ENCODE measurements at regions not wholly inside any gene's neighbourhood (a gene's known extent, or its start where the extent isn't known, plus 50 kb on each side); places are given as distances from the start of the nearest gene placed in this dataset.

GRCh38 chr2:57543211-57543610 is 503.4 kb upstream of the VRK2 start:
- H3K79me2 ChIP-seq (ENCODE audit: insufficient read depth): no peaks in the 10 kb centered on the region
- H3K4me2 ChIP-seq (ENCODE audit: unreplicated experiment): no peak overlapping the region
- no peaks in the 10 kb centered on the region for H3K36me3 ChIP-seq (ENCODE audit: low read depth)
- no peak overlapping the region for H3K27ac ChIP-seq
- H3K4me1 ChIP-seq (ENCODE audit: insufficient read depth): no peaks in the 10 kb centered on the region
- H3K9ac ChIP-seq: no peak overlapping the region
- 44 to 46% methylated on average over 5 of the region's 5 CpGs for WGBS, 2 experiments (ENCODE audit: low coverage in 1 of 2, low lambda C conversion rate in 2 of 2, missing lambda C conversion rate in 2 of 2)
- in situ Hi-C loops (cut with MboI): no loop called here
- H3K9me3 ChIP-seq (ENCODE audit: low read depth): no peaks in the 10 kb centered on the region
- H2AFZ ChIP-seq: no peak overlapping the region
- H3F3A ChIP-seq (ENCODE audit: insufficient read depth): no peaks in the 10 kb centered on the region
- H3K27me3 ChIP-seq (replicated peaks; ENCODE audit: insufficient read depth): no peaks in the 10 kb centered on the region
- no peaks in the 10 kb centered on the region for H3K9me2 ChIP-seq (ENCODE audit: insufficient read depth)
- no peak overlapping the region for H3K4me3 ChIP-seq
- DNase-seq: no peak
- no peak for TF ChIP-seq EZH2 (IDR thresholded peaks at IDR 0.05; ENCODE audit: insufficient read depth, poor library complexity, severe bottlenecking)
- no peak for TF ChIP-seq EZH2phosphoT487 (IDR thresholded peaks at IDR 0.05; ENCODE audit: insufficient read depth, low read depth)
- H4K20me1 ChIP-seq (ENCODE audit: insufficient read depth): no peaks in the 10 kb centered on the region

- Histone ChIP-seq H3K4me1 (ENCODE audit: insufficient read depth) (no peaks in the 10 kb centered on the region), H3K9me3 (ENCODE audit: low read depth) (no peaks in the 10 kb centered on the region), H4K20me1 (ENCODE audit: insufficient read depth) (no peaks in the 10 kb centered on the region), H3K4me3 (no peak overlapping the region), H3K36me3 (ENCODE audit: low read depth) (no peaks in the 10 kb centered on the region), H2AFZ (no peak overlapping the region), H3K9me2 (ENCODE audit: insufficient read depth) (no peaks in the 10 kb centered on the region), H3K27me3 (replicated peaks; ENCODE audit: insufficient read depth) (no peaks in the 10 kb centered on the region), H3K4me2 (ENCODE audit: unreplicated experiment) (no peak overlapping the region), H3K27ac (no peak overlapping the region), H3F3A (ENCODE audit: insufficient read depth) (no peaks in the 10 kb centered on the region), H3K79me2 (ENCODE audit: insufficient read depth) (no peaks in the 10 kb centered on the region), H3K9ac (no peak overlapping the region)
- in situ Hi-C loops (cut with MboI): no loop called here
- TF ChIP-seq EZH2phosphoT487 (IDR thresholded peaks at IDR 0.05; ENCODE audit: insufficient read depth, low read depth) (no peak), EZH2 (IDR thresholded peaks at IDR 0.05; ENCODE audit: insufficient read depth, poor library complexity, severe bottlenecking) (no peak)
- no peak for DNase-seq
These were observed 502.0 kb upstream of the VRK2 start for GRCh38 chr2:57544624-57545023.

GRCh38 chr2:57546478-57546877 is 500.1 kb upstream of the VRK2 start:
- H3K9me2 ChIP-seq (ENCODE audit: insufficient read depth): no peaks in the 10 kb centered on the region
- TF ChIP-seq EZH2 (IDR thresholded peaks at IDR 0.05; ENCODE audit: insufficient read depth, poor library complexity, severe bottlenecking) (no peak), EZH2phosphoT487 (IDR thresholded peaks at IDR 0.05; ENCODE audit: insufficient read depth, low read depth) (no peak)
- no peak overlapping the region for H3K4me3 ChIP-seq
- H4K20me1 ChIP-seq (ENCODE audit: insufficient read depth): no peaks in the 10 kb centered on the region
- no peaks in the 10 kb centered on the region for H3F3A ChIP-seq (ENCODE audit: insufficient read depth)
- no peaks in the 10 kb centered on the region for H3K79me2 ChIP-seq (ENCODE audit: insufficient read depth)
- no peaks in the 10 kb centered on the region for H3K27me3 ChIP-seq (replicated peaks; ENCODE audit: insufficient read depth)
- H3K4me2 ChIP-seq (ENCODE audit: unreplicated experiment): no peak overlapping the region
- H3K27ac ChIP-seq: no peak overlapping the region
- no peak overlapping the region for H3K9ac ChIP-seq
- in situ Hi-C loops (cut with MboI): no loop called here
- no peaks in the 10 kb centered on the region for H3K4me1 ChIP-seq (ENCODE audit: insufficient read depth)
- no peak for DNase-seq
- H3K36me3 ChIP-seq (ENCODE audit: low read depth): no peaks in the 10 kb centered on the region
- no peak overlapping the region for H2AFZ ChIP-seq
- no peaks in the 10 kb centered on the region for H3K9me3 ChIP-seq (ENCODE audit: low read depth)

GRCh38 chr2:57549642-57550102 is 496.9 kb upstream of the VRK2 start:
- Histone ChIP-seq H2AFZ (no peak overlapping the region), H3K4me2 (ENCODE audit: unreplicated experiment) (no peak overlapping the region), H3K27ac (no peak overlapping the region), H3K9me2 (ENCODE audit: insufficient read depth) (no peaks in the 10 kb centered on the region), H3F3A (ENCODE audit: insufficient read depth) (no peaks in the 10 kb centered on the region), H3K4me1 (ENCODE audit: insufficient read depth) (no peaks in the 10 kb centered on the region), H3K4me3 (no peak overlapping the region), H3K27me3 (replicated peaks; ENCODE audit: insufficient read depth) (no peaks in the 10 kb centered on the region), H3K9ac (no peak overlapping the region), H3K36me3 (ENCODE audit: low read depth) (no peaks in the 10 kb centered on the region), H3K79me2 (ENCODE audit: insufficient read depth) (no peaks in the 10 kb centered on the region), H4K20me1 (ENCODE audit: insufficient read depth) (no peaks in the 10 kb centered on the region), H3K9me3 (ENCODE audit: low read depth) (no peaks in the 10 kb centered on the region)
- peak; percentile 39 for DNase-seq
- WGBS, 2 experiments (ENCODE audit: low coverage in 1 of 2, low lambda C conversion rate in 2 of 2, missing lambda C conversion rate in 2 of 2): 20 to 24% methylated on average over 5 of the region's 5 CpGs
- in situ Hi-C loops (cut with MboI): no loop called here
- no peak for TF ChIP-seq EZH2 (IDR thresholded peaks at IDR 0.05; ENCODE audit: insufficient read depth, poor library complexity, severe bottlenecking)
- no peak for TF ChIP-seq EZH2phosphoT487 (IDR thresholded peaks at IDR 0.05; ENCODE audit: insufficient read depth, low read depth)

GRCh38 chr2:57550912-57551311 is 495.7 kb upstream of the VRK2 start:
- Histone ChIP-seq H3K9me2 (ENCODE audit: insufficient read depth) (no peaks in the 10 kb centered on the region), H3K27me3 (replicated peaks; ENCODE audit: insufficient read depth) (no peaks in the 10 kb centered on the region), H3K4me1 (ENCODE audit: insufficient read depth) (no peaks in the 10 kb centered on the region), H2AFZ (no peak overlapping the region), H3K9ac (no peak overlapping the region), H3K27ac (no peak overlapping the region), H3K4me2 (ENCODE audit: unreplicated experiment) (no peak overlapping the region), H4K20me1 (ENCODE audit: insufficient read depth) (no peaks in the 10 kb centered on the region), H3K36me3 (ENCODE audit: low read depth) (no peaks in the 10 kb centered on the region), H3F3A (ENCODE audit: insufficient read depth) (no peaks in the 10 kb centered on the region), H3K4me3 (no peak overlapping the region), H3K9me3 (ENCODE audit: low read depth) (no peaks in the 10 kb centered on the region), H3K79me2 (ENCODE audit: insufficient read depth) (no peaks in the 10 kb centered on the region)
- no peak for DNase-seq
- TF ChIP-seq EZH2 (IDR thresholded peaks at IDR 0.05; ENCODE audit: insufficient read depth, poor library complexity, severe bottlenecking) (no peak), EZH2phosphoT487 (IDR thresholded peaks at IDR 0.05; ENCODE audit: insufficient read depth, low read depth) (no peak)
- in situ Hi-C loops (cut with MboI): no loop called here
- WGBS, 2 experiments (ENCODE audit: low coverage in 1 of 2, low lambda C conversion rate in 2 of 2, missing lambda C conversion rate in 2 of 2): 4 to 15% methylated on average over 2 of the region's 2 CpGs

All from GM23248 (cell line).